ENCODE measurements at regions not wholly inside any gene's neighbourhood (a gene's known extent, or its start where the extent isn't known, plus 50 kb on each side); places are given as distances from the start of the nearest gene placed in this dataset.

GRCh38 chr2:220962556-220962955, 609.5 kb downstream of the EPHA4 start:
- Histone ChIP-seq H3K9ac (ENCODE audit: low read depth, low read length, poor library complexity) (no peak overlapping the region), H2BK5ac (ENCODE audit: low read length) (no peak overlapping the region), H2AFZ (ENCODE audit: low read length) (no peak overlapping the region), H3K14ac (ENCODE audit: low read length) (no peak overlapping the region), H3K4ac (ENCODE audit: low read length) (no peak overlapping the region), H3K4me3 (ENCODE audit: low read length in 2 of 2) (no peak overlapping the region), H4K8ac (ENCODE audit: low read depth, low read length) (no peak overlapping the region), H2AK5ac (ENCODE audit: low read depth, low read length) (no peak overlapping the region), H3K27me3 (ENCODE audit: control insufficient read depth in 3 of 3, insufficient read depth in 3 of 3, low read depth in 1 of 3, low read length in 3 of 3) (no peaks in the 10 kb centered on the region), H3K23ac (ENCODE audit: low read depth, low read length, poor library complexity) (no peak overlapping the region), H3K4me2 (ENCODE audit: insufficient read depth, low read length, poor library complexity, severe bottlenecking) (no peak overlapping the region), H3K27ac (replicated peaks; ENCODE audit: low read length) (no peak overlapping the region), H3K9me3 (replicated peaks in 1 of 2; ENCODE audit: control insufficient read depth in 2 of 2, insufficient read depth in 1 of 2, low read depth in 1 of 2, low read length in 2 of 2) (no peaks in the 10 kb centered on the region), H2BK12ac (ENCODE audit: low read length) (no peak overlapping the region), H2BK15ac (ENCODE audit: low read length) (no peak overlapping the region), H3K18ac (ENCODE audit: low read length) (no peak overlapping the region), H3K4me1 (ENCODE audit: control insufficient read depth in 2 of 2, insufficient read depth in 1 of 2, low read depth in 1 of 2, low read length in 2 of 2) (no peaks in the 10 kb centered on the region), H2BK120ac (ENCODE audit: low read depth, low read length) (no peak overlapping the region), H4K91ac (ENCODE audit: low read depth, low read length, poor library complexity) (no peak overlapping the region), H3K79me1 (ENCODE audit: low read depth, low read length) (no peaks in the 10 kb centered on the region), H3K36me3 (replicated peaks in 1 of 2; ENCODE audit: control insufficient read depth in 2 of 2, insufficient read depth in 2 of 2, low read length in 2 of 2) (no peaks in the 10 kb centered on the region)
- no CpG with 5 or more reads among the region's 2 CpGs for WGBS, 2 donors (ENCODE audit: extremely low coverage in 2 of 2, insufficient read length in 2 of 2, insufficient replicate concordance in 1 of 2)
- no peak for DNase-seq (ENCODE audit: low spot score)

- no peak overlapping the region for H4K8ac ChIP-seq (ENCODE audit: low read depth, low read length)
- no peaks in the 10 kb centered on the region for H3K27me3 ChIP-seq (ENCODE audit: control insufficient read depth in 3 of 3, insufficient read depth in 3 of 3, low read depth in 1 of 3, low read length in 3 of 3)
- H3K27ac ChIP-seq (replicated peaks; ENCODE audit: low read length) = no peak overlapping the region
- no peak overlapping the region for H4K91ac ChIP-seq (ENCODE audit: low read depth, low read length, poor library complexity)
- H3K36me3 ChIP-seq (replicated peaks in 1 of 2; ENCODE audit: control insufficient read depth in 2 of 2, insufficient read depth in 2 of 2, low read length in 2 of 2) = no peaks in the 10 kb centered on the region
- H3K4me1 ChIP-seq (ENCODE audit: control insufficient read depth in 2 of 2, insufficient read depth in 1 of 2, low read depth in 1 of 2, low read length in 2 of 2) = no peaks in the 10 kb centered on the region
- H3K9ac ChIP-seq (ENCODE audit: low read depth, low read length, poor library complexity) = no peak overlapping the region
- H3K23ac ChIP-seq (ENCODE audit: low read depth, low read length, poor library complexity) = no peak overlapping the region
- no peak overlapping the region for H3K18ac ChIP-seq (ENCODE audit: low read length)
- H3K4ac ChIP-seq (ENCODE audit: low read length) = no peak overlapping the region
- no peak overlapping the region for H2BK15ac ChIP-seq (ENCODE audit: low read length)
- DNase-seq (ENCODE audit: low spot score) = no peak
- no peak overlapping the region for H2BK5ac ChIP-seq (ENCODE audit: low read length)
- H3K14ac ChIP-seq (ENCODE audit: low read length) = no peak overlapping the region
- no peak overlapping the region for H2BK12ac ChIP-seq (ENCODE audit: low read length)
- H3K4me2 ChIP-seq (ENCODE audit: insufficient read depth, low read length, poor library complexity, severe bottlenecking) = no peak overlapping the region
- H3K79me1 ChIP-seq (ENCODE audit: low read depth, low read length) = no peaks in the 10 kb centered on the region
- no peak overlapping the region for H2AFZ ChIP-seq (ENCODE audit: low read length)
- H3K4me3 ChIP-seq (ENCODE audit: low read length in 2 of 2) = no peak overlapping the region
- no peaks in the 10 kb centered on the region for H3K9me3 ChIP-seq (replicated peaks in 1 of 2; ENCODE audit: control insufficient read depth in 2 of 2, insufficient read depth in 1 of 2, low read depth in 1 of 2, low read length in 2 of 2)
- H2BK120ac ChIP-seq (ENCODE audit: low read depth, low read length) = no peak overlapping the region
- H2AK5ac ChIP-seq (ENCODE audit: low read depth, low read length) = no peak overlapping the region
Observed at GRCh38 chr2:220963076-220963475, 609.0 kb downstream of the EPHA4 start.

- DNase-seq (ENCODE audit: low spot score) = no peak
- Histone ChIP-seq H4K91ac (ENCODE audit: low read depth, low read length, poor library complexity) (no peak overlapping the region), H3K79me1 (ENCODE audit: low read depth, low read length) (no peaks in the 10 kb centered on the region), H3K18ac (ENCODE audit: low read length) (no peak overlapping the region), H4K8ac (ENCODE audit: low read depth, low read length) (no peak overlapping the region), H2AFZ (ENCODE audit: low read length) (no peak overlapping the region), H2BK15ac (ENCODE audit: low read length) (no peak overlapping the region), H3K9ac (ENCODE audit: low read depth, low read length, poor library complexity) (no peak overlapping the region), H2BK12ac (ENCODE audit: low read length) (no peak overlapping the region), H3K4ac (ENCODE audit: low read length) (no peak overlapping the region), H2BK120ac (ENCODE audit: low read depth, low read length) (no peak overlapping the region), H3K4me2 (ENCODE audit: insufficient read depth, low read length, poor library complexity, severe bottlenecking) (no peak overlapping the region), H3K4me3 (ENCODE audit: low read length in 2 of 2) (no peak overlapping the region), H3K27ac (replicated peaks; ENCODE audit: low read length) (no peak overlapping the region), H3K27me3 (ENCODE audit: control insufficient read depth in 3 of 3, insufficient read depth in 3 of 3, low read depth in 1 of 3, low read length in 3 of 3) (no peaks in the 10 kb centered on the region), H3K14ac (ENCODE audit: low read length) (no peak overlapping the region), H3K4me1 (ENCODE audit: control insufficient read depth in 2 of 2, insufficient read depth in 1 of 2, low read depth in 1 of 2, low read length in 2 of 2) (no peaks in the 10 kb centered on the region), H2AK5ac (ENCODE audit: low read depth, low read length) (no peak overlapping the region), H3K36me3 (replicated peaks in 1 of 2; ENCODE audit: control insufficient read depth in 2 of 2, insufficient read depth in 2 of 2, low read length in 2 of 2) (no peaks in the 10 kb centered on the region), H2BK5ac (ENCODE audit: low read length) (no peak overlapping the region), H3K23ac (ENCODE audit: low read depth, low read length, poor library complexity) (no peak overlapping the region), H3K9me3 (replicated peaks in 1 of 2; ENCODE audit: control insufficient read depth in 2 of 2, insufficient read depth in 1 of 2, low read depth in 1 of 2, low read length in 2 of 2) (no peaks in the 10 kb centered on the region)
- WGBS, 2 donors (ENCODE audit: extremely low coverage in 2 of 2, insufficient read length in 2 of 2, insufficient replicate concordance in 1 of 2) = no CpG with 5 or more reads among the region's 3 CpGs
Observed at GRCh38 chr2:220963930-220964329, 608.2 kb downstream of the EPHA4 start.

DNA sequence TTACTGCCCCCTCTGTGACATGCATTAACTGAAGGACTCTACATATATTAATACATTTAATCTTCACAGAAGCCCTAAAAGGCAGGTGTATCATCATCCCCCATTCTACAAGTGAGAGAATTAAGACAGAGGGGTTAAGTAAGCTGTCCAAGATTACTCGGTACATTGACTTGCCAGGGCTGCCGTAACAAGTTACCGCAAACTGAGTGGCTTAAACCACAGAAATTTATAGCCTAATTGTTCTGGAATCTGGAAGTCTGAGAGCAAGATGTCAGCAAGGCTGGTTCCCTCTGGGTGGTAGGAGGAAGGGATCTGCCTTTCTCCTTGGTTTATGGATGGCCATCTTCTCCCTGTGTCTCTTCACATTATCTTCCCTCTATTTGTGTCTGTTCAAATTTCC, 605.5 kb downstream of the EPHA4 start:
- Histone ChIP-seq H4K91ac (ENCODE audit: low read depth, low read length, poor library complexity) (no peak overlapping the region), H3K27ac (replicated peaks; ENCODE audit: low read length) (no peak overlapping the region), H2AK5ac (ENCODE audit: low read depth, low read length) (no peak overlapping the region), H3K4me1 (ENCODE audit: control insufficient read depth in 2 of 2, insufficient read depth in 1 of 2, low read depth in 1 of 2, low read length in 2 of 2) (no peaks in the 10 kb centered on the region), H3K14ac (ENCODE audit: low read length) (no peak overlapping the region), H3K27me3 (ENCODE audit: control insufficient read depth in 3 of 3, insufficient read depth in 3 of 3, low read depth in 1 of 3, low read length in 3 of 3) (no peaks in the 10 kb centered on the region), H3K18ac (ENCODE audit: low read length) (no peak overlapping the region), H2AFZ (ENCODE audit: low read length) (no peak overlapping the region), H3K23ac (ENCODE audit: low read depth, low read length, poor library complexity) (no peak overlapping the region), H2BK12ac (ENCODE audit: low read length) (no peak overlapping the region), H3K4me3 (ENCODE audit: low read length in 2 of 2) (no peak overlapping the region), H3K9ac (ENCODE audit: low read depth, low read length, poor library complexity) (no peak overlapping the region), H2BK5ac (ENCODE audit: low read length) (no peak overlapping the region), H3K36me3 (replicated peaks in 1 of 2; ENCODE audit: control insufficient read depth in 2 of 2, insufficient read depth in 2 of 2, low read length in 2 of 2) (no peaks in the 10 kb centered on the region), H3K79me1 (ENCODE audit: low read depth, low read length) (no peaks in the 10 kb centered on the region), H2BK15ac (ENCODE audit: low read length) (no peak overlapping the region), H4K8ac (ENCODE audit: low read depth, low read length) (no peak overlapping the region), H3K4me2 (ENCODE audit: insufficient read depth, low read length, poor library complexity, severe bottlenecking) (no peak overlapping the region), H3K9me3 (replicated peaks in 1 of 2; ENCODE audit: control insufficient read depth in 2 of 2, insufficient read depth in 1 of 2, low read depth in 1 of 2, low read length in 2 of 2) (no peaks in the 10 kb centered on the region), H3K4ac (ENCODE audit: low read length) (no peak overlapping the region), H2BK120ac (ENCODE audit: low read depth, low read length) (no peak overlapping the region)
- WGBS, 2 donors (ENCODE audit: extremely low coverage in 2 of 2, insufficient read length in 2 of 2, insufficient replicate concordance in 1 of 2) = no CpG with 5 or more reads among the region's 3 CpGs
- DNase-seq (ENCODE audit: low spot score) = no peak

Measured in neuronal stem cell (in vitro differentiated cells).